Neural progenitor cell (in vitro differentiated cells): ENCODE measurements at regions not wholly inside any gene's neighbourhood (a gene's known extent, or its start where the extent isn't known, plus 50 kb on each side); places are given as distances from the start of the nearest gene placed in this dataset.

Experiments
- CTCF ChIP-seq: fragments of 200-600 bp; sonication (generic); IDR thresholded peaks from 2 replicates; pipeline ENCODE4 v1.5.1; 2017; ENCODE audit warnings: antibody characterized with exemption, mild to moderate bottlenecking
- EZH2 ChIP-seq: fragments of 200-600 bp; sonication (generic); IDR thresholded peaks from 2 replicates; pipeline ENCODE4 v1.6.1; 2017; ENCODE audit warnings: antibody characterized with exemption, mild to moderate bottlenecking, moderate library complexity

DNA sequence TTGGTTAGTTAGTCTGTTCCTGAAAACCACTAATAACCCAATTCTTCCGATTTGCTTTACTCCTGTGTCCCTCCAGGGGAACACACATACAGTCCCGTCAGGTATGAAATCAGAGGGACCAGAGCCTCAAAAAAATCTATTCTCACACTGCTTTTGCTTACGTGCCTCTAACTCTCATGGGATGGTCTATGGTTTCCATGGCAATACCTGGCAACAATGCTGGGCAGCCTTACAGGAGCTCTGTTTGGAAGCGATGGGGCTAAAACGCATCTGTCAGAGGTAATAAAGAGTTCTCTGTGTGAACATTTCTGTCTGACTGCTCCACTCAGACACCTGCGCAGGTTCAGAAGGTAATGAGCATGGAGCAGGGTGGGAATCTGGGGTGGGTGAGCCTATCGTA is 376.2 kb downstream of the GXYLT1 start:
- TF ChIP-seq CTCF (no peak), EZH2 (no peak)
